H9 (cell line): ENCODE measurements at regions not wholly inside any gene's neighbourhood (a gene's known extent, or its start where the extent isn't known, plus 50 kb on each side); places are given as distances from the start of the nearest gene placed in this dataset.

Experiments
- DNase-seq: peaks from one replicate; pipeline ENCODE4 v3.0.0-alpha.2; 2017
- H2AFZ ChIP-seq: one replicate; pipeline ENCODE4 v1.6.1; 2013; ENCODE audit warnings: mild to moderate bottlenecking, low read length, control low read depth, moderate library complexity
- H2AK5ac ChIP-seq: 2 replicates; pipeline ENCODE4 v1.6.1; 2013; ENCODE audit warnings: low read length, control low read depth, mixed read lengths; ENCODE audit not compliant: insufficient read length
- H2BK120ac ChIP-seq: one replicate; pipeline ENCODE4 v1.6.1; 2013; ENCODE audit warnings: low read depth, mild to moderate bottlenecking, low read length, control low read depth, inconsistent platforms; ENCODE audit not compliant: poor library complexity, severe bottlenecking
- H2BK12ac ChIP-seq: 2 replicates; pipeline ENCODE4 v1.6.1; 2013; ENCODE audit warnings: low read length, control low read depth, mixed read lengths, low read depth; ENCODE audit not compliant: insufficient read length
- H2BK15ac ChIP-seq: 2 replicates; pipeline ENCODE4 v1.6.1; 2013; ENCODE audit warnings: low read depth, low read length, control low read depth
- H2BK20ac ChIP-seq: one replicate; pipeline ENCODE4 v1.6.1; 2013; ENCODE audit warnings: low read depth, mild to moderate bottlenecking, low read length, control low read depth, inconsistent platforms; ENCODE audit not compliant: poor library complexity, severe bottlenecking
- H2BK5ac ChIP-seq: 2 replicates; pipeline ENCODE4 v1.6.1; 2013; ENCODE audit warnings: low read length, control low read depth, mixed read lengths; ENCODE audit not compliant: insufficient read length
- H3K14ac ChIP-seq: 2 replicates; pipeline ENCODE4 v1.6.1; 2013; ENCODE audit warnings: low read length, control low read depth; ENCODE audit not compliant: insufficient read depth
- H3K18ac ChIP-seq: 2 replicates; pipeline ENCODE4 v1.6.1; 2013; ENCODE audit warnings: low read depth, mild to moderate bottlenecking, mixed read lengths, low read length, control low read depth; ENCODE audit not compliant: insufficient read length
- H3K23ac ChIP-seq: 2 replicates; pipeline ENCODE4 v1.6.1; 2013; ENCODE audit warnings: low read length, control low read depth, mixed read lengths, low read depth; ENCODE audit not compliant: insufficient read length
- H3K23me2 ChIP-seq: 2 replicates; pipeline ENCODE4 v1.6.1; 2013; ENCODE audit warnings: low read depth, mild to moderate bottlenecking, mixed read lengths, low read length, control low read depth; ENCODE audit not compliant: insufficient read length, poor library complexity, severe bottlenecking
- H3K27ac ChIP-seq: 2 replicates; pipeline ENCODE4 v1.5.1; 2013; ENCODE audit warnings: low read length, control low read depth, mixed read lengths, low read depth; ENCODE audit not compliant: insufficient read length
- H3K27me3 ChIP-seq: 2 replicates; pipeline ENCODE4 v1.6.1; 2013; ENCODE audit warnings: low read length, control low read depth, inconsistent platforms; ENCODE audit not compliant: insufficient read depth
- H3K4ac ChIP-seq: 2 replicates; pipeline ENCODE4 v1.6.1; 2013; ENCODE audit warnings: low read depth, mild to moderate bottlenecking, control low read depth, inconsistent platforms, low read length, moderate library complexity
- H3K4me1 ChIP-seq: 2 replicates; pipeline ENCODE4 v1.6.1; 2013; ENCODE audit warnings: low read length, control low read depth, inconsistent platforms; ENCODE audit not compliant: insufficient read depth
- H3K4me2 ChIP-seq: 2 replicates; pipeline ENCODE4 v1.6.1; 2013; ENCODE audit warnings: low read length, control low read depth, mixed read lengths; ENCODE audit not compliant: insufficient read length, insufficient read depth
- H3K56ac ChIP-seq: 2 replicates; pipeline ENCODE4 v1.6.1; 2013; ENCODE audit warnings: low read depth, mild to moderate bottlenecking, mixed read lengths, low read length, control low read depth; ENCODE audit not compliant: insufficient read length
- H3K79me1 ChIP-seq: 2 replicates; pipeline ENCODE4 v1.6.1; 2013; ENCODE audit warnings: low read depth, mild to moderate bottlenecking, moderate library complexity, low read length, control low read depth, inconsistent platforms; ENCODE audit not compliant: insufficient read depth, poor library complexity, severe bottlenecking
- H3K79me2 ChIP-seq: 2 replicates; pipeline ENCODE4 v1.6.1; 2013; ENCODE audit warnings: low read length, control low read depth, inconsistent platforms; ENCODE audit not compliant: insufficient read depth
- H3K9ac ChIP-seq: 2 replicates; pipeline ENCODE4 v1.6.1; 2013; ENCODE audit warnings: low read length, control low read depth, mixed read lengths; ENCODE audit not compliant: insufficient read length; ENCODE audit errors: extremely low read depth
- H3K9me3 ChIP-seq: one replicate; pipeline ENCODE4 v1.6.1; 2013; ENCODE audit warnings: low read depth, low read length, inconsistent platforms; ENCODE audit not compliant: control insufficient read depth
- H3T11ph ChIP-seq: one replicate; pipeline ENCODE4 v1.6.1; 2013; ENCODE audit warnings: mild to moderate bottlenecking, low read length, control low read depth, inconsistent platforms
- H4K20me1 ChIP-seq: one replicate; pipeline ENCODE4 v1.6.1; 2013; ENCODE audit not compliant: control insufficient read depth, insufficient read length, insufficient read depth
- H4K5ac ChIP-seq: 2 replicates; pipeline ENCODE4 v1.6.1; 2013; ENCODE audit warnings: low read depth, mild to moderate bottlenecking, mixed read lengths, low read length, control low read depth; ENCODE audit not compliant: insufficient read length
- H4K8ac ChIP-seq: replicated peaks from 2 replicates; pipeline ENCODE4 v1.6.1; 2013; ENCODE audit warnings: low read length, control low read depth, mixed read lengths, low read depth; ENCODE audit not compliant: insufficient read length
- H4K91ac ChIP-seq: 2 replicates; pipeline ENCODE4 v1.6.1; 2013; ENCODE audit warnings: low read depth, mild to moderate bottlenecking, moderate library complexity, mixed read lengths, low read length, control low read depth; ENCODE audit not compliant: insufficient read length
- H3K27ac Mint-ChIP-seq, 3 experiments: 2 replicates in 2 of 3; 3 replicates in 1 of 3; pipeline ENCODE4 v1.8.0; 2020 to 2021; ENCODE audit warnings: mixed read lengths in 3 of 3, mild to moderate bottlenecking in 1 of 3, moderate library complexity in 1 of 3
- H3K27me3 Mint-ChIP-seq: 2 replicates; pipeline ENCODE4 v1.8.0; 2021; ENCODE audit warnings: low read depth, mild to moderate bottlenecking, moderate library complexity, mixed read lengths
- H3K36me3 Mint-ChIP-seq, 3 experiments: 2 replicates in 2 of 3; 3 replicates in 1 of 3; pipeline ENCODE4 v1.8.0; 2020 to 2021; ENCODE audit warnings: low read depth in 3 of 3, mixed read lengths in 3 of 3; ENCODE audit not compliant: insufficient read depth in 1 of 3
- H3K4me1 Mint-ChIP-seq, 2 experiments: 2 replicates each; pipeline ENCODE4 v1.8.0; 2020; ENCODE audit warnings: mixed read lengths in 2 of 2
- H3K4me3 Mint-ChIP-seq, 2 experiments: 2 replicates in 1 of 2; 3 replicates in 1 of 2; pipeline ENCODE4 v1.8.0; 2020 to 2021; ENCODE audit warnings: mild to moderate bottlenecking in 2 of 2, mixed read lengths in 2 of 2, moderate library complexity in 1 of 2
- H3K9me3 Mint-ChIP-seq, 2 experiments: 2 replicates in 1 of 2; 3 replicates in 1 of 2; pipeline ENCODE4 v1.8.0; 2020; ENCODE audit warnings: mild to moderate bottlenecking in 2 of 2, mixed read lengths in 2 of 2, moderate library complexity in 1 of 2
- CTCF ChIP-seq: fragments of 200-600 bp; sonication (generic); conservative IDR thresholded peaks from 3 replicates; pipeline ENCODE4 v1.8.0; 2021; ENCODE audit warnings: antibody characterized with exemption, mild to moderate bottlenecking
- WGBS: extraction: QIAGEN DNeasy Blood & Tissue Kit; methylation state at CpG from one replicate; pipeline ENCODE4 v1.1.7; 2013; ENCODE audit warnings: missing lambda C conversion rate, low lambda C conversion rate, mixed read lengths; ENCODE audit not compliant: insufficient read length; ENCODE audit errors: extremely low coverage; 5-methylcytosine and 5-hydroxymethylcytosine counted together

GRCh38 chr1:244255426-244255965 is 196.2 kb downstream of the ADSS2 start:
- Mint-ChIP-seq H3K27me3 (no peaks in the 10 kb centered on the region), H3K4me3 (no peak overlapping the region; a peak in 1 of 5 replicates), H3K36me3 (peaks cover 0 to 4% (median 0%) of the 10 kb centered on the region in 3 experiments; a peak in 1 of 7 replicates), H3K27ac (no peak overlapping the region), H3K4me1 (peaks cover 5 to 6% of the 10 kb centered on the region in 2 experiments; a peak in 2 of 4 replicates), H3K9me3 (peaks cover 0 to 3% of the 10 kb centered on the region in 2 experiments; a peak in 1 of 5 replicates)
- no peak overlapping the region for H2AFZ ChIP-seq
- no peak overlapping the region for H3K14ac ChIP-seq
- no peaks in the 10 kb centered on the region for H4K20me1 ChIP-seq
- no peaks in the 10 kb centered on the region for H3K9me3 ChIP-seq
- no peak overlapping the region for H3T11ph ChIP-seq
- no peak overlapping the region for H4K8ac ChIP-seq
- no peaks in the 10 kb centered on the region for H3K23me2 ChIP-seq
- no peak overlapping the region for H3K4ac ChIP-seq
- no CpG with 5 or more reads among the region's 5 CpGs for WGBS
- H2BK120ac ChIP-seq, result no peak overlapping the region
- no peak overlapping the region for H3K23ac ChIP-seq
- H2BK5ac ChIP-seq, result no peak overlapping the region
- no peaks in the 10 kb centered on the region for H3K79me2 ChIP-seq
- DNase-seq, result no peak
- H3K9ac ChIP-seq, result no peak overlapping the region
- H3K27ac ChIP-seq, result no peak overlapping the region
- H3K18ac ChIP-seq, result no peak overlapping the region
- H2BK15ac ChIP-seq, result no peak overlapping the region
- no peak overlapping the region for H2BK12ac ChIP-seq
- no peaks in the 10 kb centered on the region for H3K79me1 ChIP-seq
- H3K27me3 ChIP-seq, result no peaks in the 10 kb centered on the region
- no peak overlapping the region for H4K5ac ChIP-seq
- no peak overlapping the region for H3K56ac ChIP-seq
- no peak overlapping the region for H4K91ac ChIP-seq
- H3K4me1 ChIP-seq, result no peaks in the 10 kb centered on the region
- H2AK5ac ChIP-seq, result no peak overlapping the region
- TF ChIP-seq CTCF, result no peak
- no peak overlapping the region for H2BK20ac ChIP-seq
- no peak overlapping the region for H3K4me2 ChIP-seq
